ENCODE measurements at regions not wholly inside any gene's neighbourhood (a gene's known extent, or its start where the extent isn't known, plus 50 kb on each side); places are given as distances from the start of the nearest gene placed in this dataset.

GRCh38 chr7:109950821-109951564, 1139.9 kb upstream of the LRRN3 start:
- H3K27me3 ChIP-seq (ENCODE audit: low read length), result no peaks in the 10 kb centered on the region
- ATAC-seq, result no peak
- H3F3A ChIP-seq (ENCODE audit: low read length, unreplicated experiment), result no peaks in the 10 kb centered on the region
- BruUV-seq (replicated peaks), result no TSS peak
- H3K79me2 ChIP-seq (ENCODE audit: low read length), result no peaks in the 10 kb centered on the region
- TF ChIP-seq EZH2phosphoT487 (IDR thresholded peaks at IDR 0.05; ENCODE audit: borderline replicate concordance, low read length), result no peak
- TF ChIP-seq EZH2 (IDR thresholded peaks at IDR 0.05; ENCODE audit: low read length, unreplicated experiment), result no peak
- TF ChIP-seq CTCF (conservative IDR thresholded peaks at IDR 0.05; ENCODE audit: low read depth, low read length), result no peak
- no peak for DNase-seq
- no peaks in the 10 kb centered on the region for H4K20me1 ChIP-seq (ENCODE audit: low read length)
- H3K9me3 ChIP-seq (ENCODE audit: low read length), result no peaks in the 10 kb centered on the region
- H3K4me3 ChIP-seq (ENCODE audit: low read length), result no peak overlapping the region
- no peak overlapping the region for H3K27ac ChIP-seq (ENCODE audit: low read length)
- POLR2A ChIA-PET (ENCODE audit: unreplicated experiment), result no interaction called here
- CTCF ChIA-PET, result no interaction called here
- H3K9ac ChIP-seq (ENCODE audit: low read length), result no peak overlapping the region
- no peaks in the 10 kb centered on the region for H3K36me3 ChIP-seq (ENCODE audit: low read depth, low read length)
- H2AFZ ChIP-seq (ENCODE audit: low read length), result no peak overlapping the region
- intact Hi-C loops (cut with micrococcal nuclease), result no loop called here
- H3K4me2 ChIP-seq (ENCODE audit: low read length), result no peak overlapping the region
- H3K4me1 ChIP-seq (ENCODE audit: insufficient read depth, low read length), result no peaks in the 10 kb centered on the region
- H3K9me2 ChIP-seq (replicated peaks; ENCODE audit: low read length), result no peaks in the 10 kb centered on the region

- no peaks in the 10 kb centered on the region for H3K36me3 ChIP-seq (ENCODE audit: low read depth, low read length)
- no peaks in the 10 kb centered on the region for H3K4me1 ChIP-seq (ENCODE audit: insufficient read depth, low read length)
- ChIA-PET POLR2A (ENCODE audit: unreplicated experiment) (no interaction called here), CTCF (no interaction called here)
- no peak overlapping the region for H3K4me3 ChIP-seq (ENCODE audit: low read length)
- ATAC-seq (no peak), DNase-seq (no peak)
- no peak overlapping the region for H3K4me2 ChIP-seq (ENCODE audit: low read length)
- BruUV-seq (replicated peaks), result no TSS peak
- H3K9ac ChIP-seq (ENCODE audit: low read length), result no peak overlapping the region
- no peaks in the 10 kb centered on the region for H3K27me3 ChIP-seq (ENCODE audit: low read length)
- no peaks in the 10 kb centered on the region for H3K9me2 ChIP-seq (replicated peaks; ENCODE audit: low read length)
- TF ChIP-seq EZH2 (IDR thresholded peaks at IDR 0.05; ENCODE audit: low read length, unreplicated experiment) (no peak), CTCF (conservative IDR thresholded peaks at IDR 0.05; ENCODE audit: low read depth, low read length) (no peak), EZH2phosphoT487 (IDR thresholded peaks at IDR 0.05; ENCODE audit: borderline replicate concordance, low read length) (no peak)
- H3K9me3 ChIP-seq (ENCODE audit: low read length), result no peaks in the 10 kb centered on the region
- intact Hi-C loops (cut with micrococcal nuclease), result no loop called here
- no peak overlapping the region for H3K27ac ChIP-seq (ENCODE audit: low read length)
- H2AFZ ChIP-seq (ENCODE audit: low read length), result no peak overlapping the region
- H4K20me1 ChIP-seq (ENCODE audit: low read length), result no peaks in the 10 kb centered on the region
- no peaks in the 10 kb centered on the region for H3K79me2 ChIP-seq (ENCODE audit: low read length)
- H3F3A ChIP-seq (ENCODE audit: low read length, unreplicated experiment), result no peaks in the 10 kb centered on the region
These were observed 1139.4 kb upstream of the LRRN3 start for GRCh38 chr7:109951565-109951928.

- Histone ChIP-seq H3K79me2 (ENCODE audit: low read length) (no peaks in the 10 kb centered on the region), H3K4me3 (ENCODE audit: low read length) (no peak overlapping the region), H3K9ac (ENCODE audit: low read length) (no peak overlapping the region), H3K4me2 (ENCODE audit: low read length) (no peak overlapping the region), H3K27me3 (ENCODE audit: low read length) (no peaks in the 10 kb centered on the region), H3K4me1 (ENCODE audit: insufficient read depth, low read length) (no peaks in the 10 kb centered on the region), H3K9me2 (replicated peaks; ENCODE audit: low read length) (no peaks in the 10 kb centered on the region), H4K20me1 (ENCODE audit: low read length) (no peaks in the 10 kb centered on the region), H3K9me3 (ENCODE audit: low read length) (no peaks in the 10 kb centered on the region), H3K36me3 (ENCODE audit: low read depth, low read length) (no peaks in the 10 kb centered on the region), H3F3A (ENCODE audit: low read length, unreplicated experiment) (no peaks in the 10 kb centered on the region), H2AFZ (ENCODE audit: low read length) (no peak overlapping the region), H3K27ac (ENCODE audit: low read length) (no peak overlapping the region)
- ATAC-seq (no peak), DNase-seq (no peak)
- no TSS peak for BruUV-seq (replicated peaks)
- no peak for TF ChIP-seq CTCF (conservative IDR thresholded peaks at IDR 0.05; ENCODE audit: low read depth, low read length)
- TF ChIP-seq EZH2phosphoT487 (IDR thresholded peaks at IDR 0.05; ENCODE audit: borderline replicate concordance, low read length), result no peak
- TF ChIP-seq EZH2 (IDR thresholded peaks at IDR 0.05; ENCODE audit: low read length, unreplicated experiment), result no peak
- ChIA-PET CTCF (no interaction called here), POLR2A (ENCODE audit: unreplicated experiment) (no interaction called here)
- intact Hi-C loops (cut with micrococcal nuclease), result no loop called here
These were observed 1134.9 kb upstream of the LRRN3 start for GRCh38 chr7:109955986-109956385.

All from PC-3 (cell line).